Motor neuron (in vitro differentiated cells): ENCODE measurements at regions not wholly inside any gene's neighbourhood (a gene's known extent, or its start where the extent isn't known, plus 50 kb on each side); places are given as distances from the start of the nearest gene placed in this dataset.
"Not testable (repeated sequence)": the region's sequence is repeated elsewhere in the genome, so short reads cannot be mapped to it uniquely, and the experiment has no call there.

Source experiments
- ATAC-seq, 8 experiments: fragments of 200-7000 bp; cut with Tn5 transposase; replicated peaks in 6 of 8; 2 replicates each; pipeline ENCODE4 v1.8.0; 2021; ENCODE audit warnings: mild to moderate bottlenecking in 8 of 8, moderate library complexity in 8 of 8
- H3K27ac ChIP-seq, 2 donors: fragments of 250-450 bp; sonication (Bioruptor Pico); 2 replicates each; pipeline ENCODE4 v1.9.0; 2021; ENCODE audit warnings: antibody characterized with exemption in 2 of 2, mild to moderate bottlenecking in 2 of 2, moderate library complexity in 1 of 2
- H3K4me1 ChIP-seq, 2 donors: fragments of 250-450 bp; sonication (Bioruptor Pico); replicated peaks in 1 of 2; 2 replicates each; pipeline ENCODE4 v1.6.1; 2021; ENCODE audit warnings: antibody characterized with exemption in 2 of 2, mild to moderate bottlenecking in 2 of 2, moderate library complexity in 1 of 2
- H3K4me3 ChIP-seq, 5 donors: fragments of 250-450 bp; sonication (Bioruptor Pico); 2 replicates each; pipeline ENCODE4 v1.9.0; 2021; ENCODE audit warnings: antibody characterized with exemption in 5 of 5, mild to moderate bottlenecking in 5 of 5, moderate library complexity in 4 of 5
- WGBS, 10 experiments: fragments of 450-650 bp; shearing (Covaris generic); methylation state at CpG; one replicate each; pipeline ENCODE4 v1.0.0; 2022; 5-methylcytosine and 5-hydroxymethylcytosine counted together
- in situ Hi-C, 9 experiments: fragments of 400-800 bp; cut with MboI; loops; one replicate each; pipeline ENCODE4 v1.15.0; 2021; ENCODE audit warnings: low sequenced_read_pairs in 9 of 9, low pct_unique_long_range_greater_than_20kb in 2 of 9; ENCODE audit not compliant: unreplicated experiment in 9 of 9

DNA sequence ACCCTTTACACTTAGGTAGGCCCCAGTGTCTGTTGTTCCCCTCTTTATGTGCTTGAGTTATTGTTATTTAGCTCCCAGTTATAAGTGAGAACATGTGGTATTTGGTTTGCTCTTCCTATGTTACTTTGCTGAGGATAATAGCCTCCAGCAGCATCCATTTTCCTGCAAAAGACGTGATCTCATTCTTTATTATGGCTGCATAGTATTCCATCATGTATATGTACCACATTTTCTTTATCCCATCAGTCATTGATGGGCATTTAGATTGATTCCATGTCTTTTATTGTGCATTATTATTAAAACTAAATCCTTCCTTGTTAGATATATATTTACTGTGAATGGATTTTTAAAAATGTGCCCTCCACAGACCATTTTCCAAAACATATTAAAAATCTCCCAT, 1137.3 kb upstream of the ADGRB3 start:
- in situ Hi-C loops = no loop called here
- H3K4me3 ChIP-seq = no peak overlapping the region
- no peak overlapping the region for H3K27ac ChIP-seq
- WGBS, 10 experiments = 0 to 93% (median 56%) methylated on average over 1 of the region's 1 CpG; no CpG with 5 or more reads in 1 of the 10 experiments
- H3K4me1 ChIP-seq = no peaks in the 10 kb centered on the region
- no peak for ATAC-seq

DNA sequence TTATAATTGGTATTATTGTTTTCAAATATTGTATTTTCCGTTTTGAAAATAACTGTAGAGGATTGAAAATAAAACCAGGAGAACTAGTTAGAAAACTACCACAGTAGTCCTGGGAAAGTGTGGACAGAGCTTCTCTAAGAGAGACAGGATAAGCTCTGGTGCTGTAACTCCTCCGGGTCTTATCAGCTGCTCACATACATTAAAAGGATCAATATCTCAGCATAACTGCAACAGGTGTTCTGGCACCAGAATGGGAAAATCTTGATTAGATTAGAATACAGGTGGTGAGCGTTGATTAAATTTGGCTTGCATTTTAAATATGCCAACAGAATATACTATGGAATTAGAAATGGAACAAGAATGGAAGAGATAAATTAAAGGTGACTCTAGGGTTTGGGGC, 1138.9 kb upstream of the ADGRB3 start:
- WGBS, 10 experiments = 4 to 100% (median 63%) methylated on average over 1 to 3 of the region's 3 CpGs
- H3K27ac ChIP-seq = no peak overlapping the region
- in situ Hi-C loops = no loop called here
- H3K4me1 ChIP-seq = no peaks in the 10 kb centered on the region
- no peak for ATAC-seq
- H3K4me3 ChIP-seq = no peak overlapping the region

DNA sequence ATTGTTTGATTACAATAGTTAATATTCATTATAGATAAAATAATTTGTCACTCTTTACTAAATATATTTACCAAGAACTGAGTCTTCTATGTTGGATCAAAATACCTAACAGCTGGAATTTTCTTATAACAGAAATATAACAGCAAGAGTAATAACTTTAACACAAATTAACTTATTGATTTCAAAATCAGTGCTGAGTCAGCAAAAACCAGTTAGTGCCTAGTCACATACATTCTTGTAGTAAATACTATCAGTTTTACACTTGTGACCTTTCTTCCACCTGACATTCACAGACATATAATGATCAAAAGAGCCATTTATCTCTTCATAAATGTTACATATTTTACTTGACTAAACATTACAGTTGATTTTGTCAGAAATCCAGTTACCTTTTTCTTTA, 1141.4 kb upstream of the ADGRB3 start:
- in situ Hi-C loops = no loop called here

DNA sequence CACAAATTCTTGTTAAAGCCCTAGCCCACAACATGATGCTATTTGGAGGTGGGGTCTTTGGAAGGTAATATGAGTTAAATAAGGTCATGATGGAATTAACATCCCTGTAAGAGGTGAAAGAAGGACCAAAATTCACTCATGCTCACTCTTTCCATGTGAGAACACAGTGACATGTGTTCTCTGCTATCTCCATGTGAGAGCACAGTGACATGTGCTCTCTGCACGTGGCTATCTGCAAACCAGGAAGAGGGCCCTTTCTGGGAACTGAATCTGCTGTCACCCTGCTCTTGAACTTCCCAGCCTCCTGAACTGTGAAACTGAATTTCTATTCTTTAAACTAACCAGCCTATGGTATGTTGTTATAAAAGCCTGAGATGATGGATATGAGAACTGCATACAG, 1159.4 kb upstream of the ADGRB3 start:
- H3K4me1 ChIP-seq = no peaks in the 10 kb centered on the region
- H3K27ac ChIP-seq = no peak overlapping the region
- no peak for ATAC-seq
- WGBS, 10 experiments = 0 to 78% (median 67%) methylated on average over 1 of the region's 1 CpG; no CpG with 5 or more reads in 5 of the 10 experiments
- no peak overlapping the region for H3K4me3 ChIP-seq
- in situ Hi-C loops = no loop called here

More for the DNA sequence above, 1141.4 kb upstream of the ADGRB3 start:
- H3K4me3 ChIP-seq = no peak overlapping the region
- H3K4me1 ChIP-seq = no peaks in the 10 kb centered on the region
- ATAC-seq = no peak
- H3K27ac ChIP-seq = no peak overlapping the region

DNA sequence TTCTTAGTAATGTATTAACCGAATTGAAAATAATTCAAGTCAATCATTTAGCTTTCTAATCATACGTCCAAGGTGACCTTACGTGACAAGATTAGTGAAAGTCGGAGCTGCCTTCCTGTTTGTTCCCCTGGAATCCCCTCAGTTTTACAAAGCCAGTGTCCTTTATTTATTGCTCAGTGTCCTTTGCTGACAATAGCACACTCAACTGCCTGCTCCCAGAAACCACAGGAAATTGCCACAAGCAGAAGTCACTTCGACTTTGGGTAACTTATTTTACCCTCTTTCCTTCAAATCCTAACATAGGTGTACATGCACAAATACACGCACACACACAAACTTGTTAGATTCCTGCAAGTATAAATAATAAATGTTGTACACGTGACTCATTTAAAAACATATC, 1167.7 kb upstream of the ADGRB3 start:
- no peaks in the 10 kb centered on the region for H3K4me1 ChIP-seq
- H3K27ac ChIP-seq = no peak overlapping the region
- ATAC-seq = no peak
- in situ Hi-C loops = no loop called here
- WGBS, 10 experiments = 23 to 86% (median 76%) methylated on average over 3 to 7 of the region's 7 CpGs
- no peak overlapping the region for H3K4me3 ChIP-seq

DNA sequence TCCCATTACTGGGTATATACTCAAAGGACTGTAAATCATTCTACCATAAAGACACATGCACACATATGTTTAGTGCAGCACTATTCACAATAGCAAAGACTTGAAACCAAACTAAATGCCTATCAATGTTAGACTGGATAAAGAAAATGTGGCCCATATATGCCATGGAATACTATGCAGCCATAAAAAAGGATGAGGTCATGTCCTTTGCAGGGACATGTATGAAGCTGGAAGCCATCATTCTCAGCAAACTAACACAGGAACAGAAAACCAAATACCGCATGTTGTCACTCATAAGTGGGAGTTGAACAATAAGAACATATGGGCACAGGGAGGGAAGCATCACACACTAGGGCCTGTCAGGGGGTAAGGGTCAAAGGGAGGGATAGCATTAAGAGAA, 1172.4 kb upstream of the ADGRB3 start:
- ATAC-seq, in situ Hi-C loops: not testable (repeated sequence)
- whole genome bisulfite sequencing, 10 experiments = 78 to 100% (median 100%) methylated on average over 1 of the region's 1 CpG; no CpG with 5 or more reads in 5 of the 10 experiments

DNA sequence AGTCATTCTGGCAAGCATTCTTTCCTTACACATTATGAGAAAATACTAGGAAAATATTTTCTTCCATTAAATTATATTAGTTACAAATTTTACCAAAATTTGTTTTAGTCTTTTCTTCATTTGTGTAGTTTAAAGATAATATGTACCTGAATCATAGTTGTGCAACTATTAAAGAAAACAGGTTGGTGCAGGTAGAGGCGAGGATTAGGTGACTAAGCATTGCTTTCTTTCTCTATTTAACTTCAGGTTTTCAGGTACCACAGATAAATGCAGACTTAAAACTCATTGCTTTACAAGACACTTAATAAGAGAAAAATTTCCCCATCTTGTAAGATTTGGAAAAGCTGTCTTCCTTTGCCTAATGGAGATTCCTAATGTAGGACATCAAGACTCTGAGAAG, 1175.5 kb upstream of the ADGRB3 start:
- 0 to 100% (median 50%) methylated on average over 1 of the region's 1 CpG; no CpG with 5 or more reads in 1 of the 10 experiments for WGBS, 10 experiments
- no peak overlapping the region for H3K4me3 ChIP-seq
- no peaks in the 10 kb centered on the region for H3K4me1 ChIP-seq
- ATAC-seq = no peak
- no peak overlapping the region for H3K27ac ChIP-seq
- in situ Hi-C loops = no loop called here

More for the DNA sequence above, 1172.4 kb upstream of the ADGRB3 start:
- H3K4me1 ChIP-seq, H3K27ac ChIP-seq, H3K4me3 ChIP-seq: not testable (repeated sequence)

DNA sequence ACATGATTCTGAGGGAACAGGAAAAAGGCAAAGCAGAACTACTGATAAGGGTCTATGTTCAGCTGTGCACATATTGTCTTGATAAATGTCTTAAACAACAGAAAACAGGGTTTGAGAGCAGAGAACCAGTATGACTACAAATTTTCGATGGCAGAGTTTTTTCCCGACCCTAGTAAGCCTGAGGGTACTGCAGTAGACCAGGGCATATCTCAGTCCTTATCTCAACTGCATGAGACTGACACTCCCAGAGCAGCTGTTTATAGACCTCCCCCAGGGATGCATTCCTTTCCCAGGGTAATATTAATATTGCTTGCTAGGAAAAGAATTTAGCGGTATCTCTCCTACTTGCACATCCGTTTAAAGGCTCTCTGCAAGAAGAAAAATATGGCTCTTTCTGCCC, 1176.8 kb upstream of the ADGRB3 start:
- in situ Hi-C loops = no loop called here
- Histone ChIP-seq H3K4me1 (no peaks in the 10 kb centered on the region), H3K4me3 (no peak overlapping the region), H3K27ac (no peak overlapping the region)
- no peak for ATAC-seq
- WGBS, 10 experiments = 8 to 100% (median 59%) methylated on average over 1 to 4 of the region's 4 CpGs; no CpG with 5 or more reads in 2 of the 10 experiments

DNA sequence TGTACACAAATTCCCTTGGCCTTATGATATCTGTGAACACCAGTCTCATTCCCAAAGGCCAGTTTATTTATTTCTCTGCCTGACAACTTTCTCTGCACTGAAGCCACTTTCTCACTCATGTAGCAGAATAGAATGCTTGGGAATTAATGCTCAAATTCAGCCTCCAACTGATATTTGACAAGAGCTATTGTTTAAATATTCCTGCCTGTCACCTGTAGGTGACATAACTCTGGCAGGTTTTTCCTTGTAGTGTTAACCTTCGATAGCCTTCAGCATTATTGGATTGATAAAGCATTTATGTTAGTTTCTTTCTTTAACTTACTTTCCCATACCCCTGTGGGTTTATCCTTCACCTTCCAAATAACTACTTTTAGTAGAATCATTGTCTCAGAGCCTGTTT, 1183.2 kb upstream of the ADGRB3 start:
- in situ Hi-C loops = no loop called here
- no peak for ATAC-seq

DNA sequence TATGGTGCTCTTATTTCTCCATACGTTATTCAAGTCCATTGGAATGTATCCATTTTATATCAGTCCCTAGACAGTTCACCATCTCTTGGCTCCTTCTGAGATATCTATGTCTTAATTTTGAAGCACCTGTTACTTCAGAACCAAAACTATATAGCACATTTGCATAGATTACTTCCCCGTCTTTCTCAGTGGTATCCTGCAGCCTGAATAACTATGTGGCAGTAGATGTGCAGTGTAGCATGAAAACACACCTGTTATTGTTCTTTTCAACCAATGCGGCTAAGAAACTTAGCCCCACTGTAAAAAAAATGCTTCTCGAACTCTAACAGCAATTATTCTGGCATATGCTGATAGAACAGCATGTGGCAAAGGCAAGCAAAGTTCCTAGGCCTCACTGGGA, 1184.4 kb upstream of the ADGRB3 start:
- no peaks in the 10 kb centered on the region for H3K4me1 ChIP-seq
- 0 to 100% (median 80%) methylated on average over 1 to 4 of the region's 4 CpGs; no CpG with 5 or more reads in 1 of the 10 experiments for WGBS, 10 experiments
- H3K27ac ChIP-seq = no peak overlapping the region
- in situ Hi-C loops = no loop called here
- no peak overlapping the region for H3K4me3 ChIP-seq
- ATAC-seq = no peak

More for the DNA sequence above, 1183.2 kb upstream of the ADGRB3 start:
- no peak overlapping the region for H3K27ac ChIP-seq
- H3K4me1 ChIP-seq = no peaks in the 10 kb centered on the region
- H3K4me3 ChIP-seq = no peak overlapping the region
- 0 to 100% (median 60%) methylated on average over 1 of the region's 1 CpG; no CpG with 5 or more reads in 3 of the 10 experiments for WGBS, 10 experiments

DNA sequence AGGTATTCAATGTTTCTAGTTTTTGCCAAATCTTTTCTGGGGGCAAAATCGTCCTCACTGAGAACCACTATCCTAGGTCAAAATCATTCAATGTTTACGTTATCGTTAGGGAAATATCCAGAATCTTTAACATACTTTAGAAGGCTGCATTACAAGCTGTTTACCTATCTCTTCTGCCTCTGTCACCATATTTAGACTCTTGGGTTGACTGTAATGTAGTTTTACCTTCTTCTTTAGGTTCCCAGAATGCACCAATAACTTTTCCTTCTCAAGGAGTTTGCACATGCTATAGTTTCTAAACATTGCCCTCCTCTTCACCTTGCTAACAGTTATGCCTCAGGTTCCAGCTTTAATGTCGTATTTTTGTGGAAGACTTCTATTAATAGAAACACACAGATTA, 1185.5 kb upstream of the ADGRB3 start:
- 4 to 100% (median 75%) methylated on average over 1 to 4 of the region's 4 CpGs; no CpG with 5 or more reads in 1 of the 10 experiments for WGBS, 10 experiments
- Histone ChIP-seq H3K4me1 (no peaks in the 10 kb centered on the region), H3K27ac (no peak overlapping the region), H3K4me3 (no peak overlapping the region)
- in situ Hi-C loops = no loop called here
- no peak for ATAC-seq

DNA sequence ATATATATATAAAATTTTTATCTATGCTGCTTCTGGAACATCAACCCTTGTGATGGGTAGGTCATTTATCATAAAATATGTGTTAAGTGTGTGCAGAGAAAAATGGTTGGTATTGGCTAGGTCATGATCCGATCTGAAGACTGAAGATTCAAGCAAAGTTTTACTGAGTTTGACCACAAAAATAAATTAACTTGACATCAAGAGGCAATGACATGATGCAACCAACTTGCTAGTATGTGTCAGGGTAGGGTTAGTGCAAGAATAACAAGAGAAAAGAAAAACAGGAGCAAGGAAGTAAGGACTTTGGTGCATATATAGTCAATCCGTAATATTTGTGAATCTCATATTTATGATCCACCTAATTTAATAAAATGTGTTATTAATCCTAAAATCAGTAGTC, 1202.0 kb upstream of the ADGRB3 start:
- no peak overlapping the region for H3K27ac ChIP-seq
- H3K4me3 ChIP-seq = no peak overlapping the region
- no peak for ATAC-seq
- in situ Hi-C loops = no loop called here
- 33 to 100% (median 89%) methylated on average over 1 to 2 of the region's 2 CpGs; no CpG with 5 or more reads in 1 of the 10 experiments for WGBS, 10 experiments
- H3K4me1 ChIP-seq = no peaks in the 10 kb centered on the region

DNA sequence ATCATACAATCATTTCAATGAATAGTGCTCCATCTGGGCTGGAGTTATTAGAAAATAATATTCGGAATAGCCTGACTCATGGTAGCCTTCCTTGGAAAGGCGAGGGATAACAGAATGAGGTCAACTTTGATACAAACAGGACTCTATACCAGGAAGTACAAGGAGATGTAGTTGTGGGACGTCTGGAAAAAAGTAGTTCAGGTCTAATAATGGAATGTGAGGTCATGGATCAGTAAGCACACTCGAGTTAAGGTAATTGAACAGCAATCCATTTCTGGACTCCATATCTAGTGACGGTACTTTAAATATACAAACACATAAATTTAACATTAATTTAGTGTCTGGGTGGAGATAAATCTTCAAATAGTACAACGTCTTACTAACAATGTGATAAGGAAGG, 1204.0 kb upstream of the ADGRB3 start:
- no peak for ATAC-seq
- 0 to 96% (median 57%) methylated on average over 3 to 6 of the region's 6 CpGs for WGBS, 10 experiments

DNA sequence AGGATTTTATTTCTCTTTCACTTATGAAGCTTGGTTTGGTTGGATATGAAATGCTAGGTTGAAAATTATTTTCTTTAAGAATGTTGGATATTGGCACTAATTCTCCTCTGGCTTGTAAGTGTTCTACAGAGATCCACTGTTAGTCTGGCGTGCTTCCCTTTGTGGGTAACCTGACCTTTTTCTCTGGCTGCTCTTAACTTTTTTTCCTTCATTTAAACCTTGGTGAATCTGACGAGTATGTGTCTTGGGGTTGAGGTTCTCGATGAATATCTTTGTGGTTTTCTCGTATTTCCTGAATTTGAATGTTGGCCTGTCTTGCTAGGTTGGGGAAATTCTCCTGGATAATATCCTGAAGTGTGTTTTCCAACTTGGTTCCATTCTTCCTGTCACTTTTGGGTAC, 1208.4 kb upstream of the ADGRB3 start:
- ATAC-seq, H3K4me1 ChIP-seq, in situ Hi-C loops, H3K4me3 ChIP-seq, H3K27ac ChIP-seq: not testable (repeated sequence)
- WGBS, 10 experiments = 0 to 96% (median 60%) methylated on average over 1 to 4 of the region's 4 CpGs; no CpG with 5 or more reads in 1 of the 10 experiments

More for the DNA sequence above, 1204.0 kb upstream of the ADGRB3 start:
- H3K4me1 ChIP-seq = no peaks in the 10 kb centered on the region
- no peak overlapping the region for H3K27ac ChIP-seq
- H3K4me3 ChIP-seq = no peak overlapping the region
- in situ Hi-C loops = no loop called here
